GM21717 (cell line): ENCODE measurements at regions not wholly inside any gene's neighbourhood (a gene's known extent, or its start where the extent isn't known, plus 50 kb on each side); places are given as distances from the start of the nearest gene placed in this dataset.
A peak's percentile ranks its signal among the peaks of the same experiment; 100 is the strongest.
"Not testable (repeated sequence)": the region's sequence is repeated elsewhere in the genome, so short reads cannot be mapped to it uniquely, and the experiment has no call there.

Source experiments
- ATAC-seq: cut with Tn5 transposase; IDR thresholded peaks from one replicate; pipeline ENCODE4 v1.9.1; 2021; ENCODE audit warnings: mild to moderate bottlenecking, moderate library complexity; ENCODE audit not compliant: unreplicated experiment

DNA sequence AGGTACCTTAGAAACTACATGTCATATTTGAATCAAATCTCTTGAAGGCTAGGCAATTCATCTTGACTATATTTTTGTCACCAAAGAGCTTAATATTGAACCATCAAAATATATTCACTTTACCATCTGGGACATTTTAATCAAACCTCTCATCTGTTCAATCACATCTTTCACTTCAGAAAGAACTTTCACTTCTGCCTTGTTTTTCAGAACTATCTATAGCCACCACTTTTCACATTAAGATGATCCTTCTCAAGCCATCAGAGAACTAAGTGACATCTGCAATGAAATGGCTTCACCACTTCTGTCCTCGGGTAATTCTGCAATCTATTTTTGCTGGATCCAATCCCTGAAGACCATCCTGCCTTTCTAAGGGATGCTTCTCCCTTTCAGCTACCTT lies 57.8 kb downstream of the OR2B2 start:
- ATAC-seq = no peak

DNA sequence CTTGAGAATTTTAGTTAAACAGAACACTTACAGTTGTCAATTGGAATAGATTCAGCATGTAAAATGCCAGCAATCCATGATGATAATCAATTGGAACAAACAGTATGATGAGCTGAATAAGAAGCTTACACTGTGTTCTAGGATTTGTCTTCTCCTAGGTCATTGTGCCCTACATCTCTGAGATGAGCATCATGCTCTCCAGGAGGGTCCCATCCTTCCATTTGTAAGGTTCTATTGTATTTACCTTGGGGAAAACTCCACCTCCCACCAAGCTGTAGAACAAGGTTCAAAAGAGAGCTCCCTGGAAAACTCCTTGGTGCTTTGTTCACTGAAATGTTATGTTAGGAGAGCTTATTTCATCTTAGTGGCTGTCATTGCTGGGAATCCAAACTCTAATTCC lies 60.8 kb downstream of the OR2B2 start:
- ATAC-seq = no peak

DNA sequence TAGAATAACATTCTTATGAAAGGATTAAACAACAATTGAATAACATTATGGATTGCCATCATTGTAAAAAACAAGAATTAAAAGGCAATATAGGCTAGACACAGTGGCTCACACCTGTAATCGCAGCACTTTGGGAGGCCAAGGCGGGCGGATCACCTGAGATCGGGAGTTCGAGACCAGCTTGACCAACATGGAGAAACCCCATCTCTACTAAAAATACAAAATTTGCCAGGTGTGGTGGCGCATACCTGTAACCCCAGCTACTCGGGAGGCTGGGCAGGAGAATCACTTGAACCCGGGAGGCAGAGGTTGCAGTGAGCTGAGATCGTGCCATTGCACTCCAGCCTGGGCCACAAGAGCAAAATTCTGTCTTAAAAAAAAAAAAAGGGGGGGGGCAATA lies 63.2 kb downstream of the OR2B2 start:
- ATAC-seq = not testable (repeated sequence)

DNA sequence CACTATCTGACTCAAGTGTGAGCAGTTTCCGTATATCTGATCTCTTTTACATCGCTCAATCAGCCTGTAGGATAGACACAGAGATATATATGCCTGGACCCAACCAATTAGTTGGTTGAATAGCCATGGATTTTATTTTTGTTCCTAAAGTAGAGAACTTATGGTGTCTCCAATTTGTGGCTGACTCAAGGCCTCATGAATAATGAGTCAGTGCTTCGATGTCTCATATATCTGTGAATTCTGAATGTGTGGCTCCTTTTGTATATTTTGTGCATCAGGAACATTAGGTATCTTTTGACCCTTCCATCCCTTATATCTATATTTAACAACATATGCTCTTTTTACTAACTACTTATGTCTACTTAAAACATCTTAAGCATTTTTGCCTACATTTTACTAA lies 64.5 kb downstream of the OR2B2 start:
- no peak for ATAC-seq

DNA sequence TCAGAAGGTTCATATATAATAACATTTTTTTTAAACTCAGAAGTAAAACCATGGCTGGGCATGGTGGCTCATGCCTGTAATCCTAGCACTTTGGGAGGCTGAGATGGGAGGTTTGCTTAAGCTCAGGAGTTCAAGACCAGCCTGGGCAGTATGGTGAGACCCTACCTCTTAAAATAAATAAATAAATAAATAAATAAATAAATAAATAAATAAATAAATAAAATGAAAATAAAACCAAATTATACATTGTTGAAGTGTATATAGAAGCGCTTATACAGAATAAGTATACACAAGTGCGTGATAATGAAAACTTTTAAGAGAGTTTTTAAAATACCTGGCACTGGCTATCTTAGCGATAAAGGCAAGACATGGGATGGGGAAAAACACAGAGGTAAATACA lies 71.6 kb downstream of the OR2B2 start:
- ATAC-seq = no peak

DNA sequence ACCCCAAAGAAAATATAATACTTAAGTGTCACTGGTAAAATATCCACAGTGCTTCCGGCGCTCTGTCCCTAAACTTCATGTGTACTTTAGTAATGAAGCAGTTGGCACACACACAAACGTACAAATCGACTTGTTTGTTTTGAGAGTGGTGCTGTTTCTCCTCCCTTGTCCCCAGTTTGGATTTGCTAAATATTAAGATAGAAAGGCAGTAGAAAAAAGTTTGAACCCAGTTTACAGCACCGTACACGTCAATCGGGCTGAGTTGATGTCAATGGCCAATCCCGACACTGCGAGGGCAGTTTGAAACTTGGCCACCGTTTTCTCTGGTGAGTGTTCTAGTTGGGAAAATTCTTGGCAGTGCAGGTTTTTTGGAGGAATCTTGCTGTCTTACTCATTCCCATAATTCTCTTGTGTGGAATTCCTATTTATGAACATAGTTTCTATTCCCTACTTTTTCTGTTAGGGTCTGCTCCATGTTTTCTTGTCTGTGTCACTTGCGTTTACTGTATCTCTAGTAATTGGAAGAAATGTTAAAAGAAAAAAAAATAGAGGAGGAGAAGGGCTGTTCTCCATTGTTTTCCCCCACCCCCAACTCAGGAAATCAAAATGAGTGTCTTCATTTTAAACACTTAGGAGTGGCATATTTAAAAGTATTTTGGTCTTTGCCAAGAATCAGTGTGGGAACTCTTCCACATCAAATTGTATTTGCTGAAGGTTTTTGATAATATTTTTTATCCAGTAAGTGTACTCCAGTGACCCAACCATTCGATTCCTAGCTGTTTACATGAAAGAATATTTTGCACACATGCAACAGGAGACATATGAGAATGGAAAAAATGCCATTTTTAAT lies 72.3 kb downstream of the OR2B2 start:
- ATAC-seq = no peak

DNA sequence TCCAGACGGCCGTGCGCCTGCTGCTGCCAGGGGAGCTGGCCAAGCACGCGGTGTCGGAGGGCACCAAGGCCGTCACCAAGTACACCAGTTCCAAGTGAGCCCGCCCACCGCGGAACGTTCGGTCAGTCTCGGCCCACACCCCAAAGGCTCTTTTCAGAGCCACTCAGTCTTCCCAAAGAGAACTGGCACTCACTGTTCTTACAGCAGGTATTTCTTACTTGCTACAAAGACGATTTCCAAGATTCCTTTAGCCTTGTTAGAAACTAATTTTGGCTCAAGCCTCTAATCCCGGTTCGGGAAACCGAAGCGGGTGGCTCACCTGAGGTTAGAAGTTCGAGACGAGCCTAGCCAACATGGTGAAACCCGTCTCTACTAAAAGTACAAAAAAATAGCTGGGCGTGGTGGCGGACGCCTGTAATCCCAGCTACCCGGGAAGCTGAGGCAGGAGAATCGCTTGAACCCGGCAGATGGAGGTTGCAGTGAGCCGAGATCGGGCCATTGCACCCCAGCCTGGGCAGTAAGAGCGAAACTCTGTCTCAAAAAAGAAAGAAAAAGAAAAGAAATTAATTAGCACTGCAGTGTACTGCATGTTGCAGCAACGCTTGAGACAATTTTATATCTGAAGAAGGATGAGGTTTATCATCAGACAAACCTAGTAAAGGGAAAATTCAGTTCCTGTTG lies 73.1 kb downstream of the OR2B2 start:
- no peak for ATAC-seq

DNA sequence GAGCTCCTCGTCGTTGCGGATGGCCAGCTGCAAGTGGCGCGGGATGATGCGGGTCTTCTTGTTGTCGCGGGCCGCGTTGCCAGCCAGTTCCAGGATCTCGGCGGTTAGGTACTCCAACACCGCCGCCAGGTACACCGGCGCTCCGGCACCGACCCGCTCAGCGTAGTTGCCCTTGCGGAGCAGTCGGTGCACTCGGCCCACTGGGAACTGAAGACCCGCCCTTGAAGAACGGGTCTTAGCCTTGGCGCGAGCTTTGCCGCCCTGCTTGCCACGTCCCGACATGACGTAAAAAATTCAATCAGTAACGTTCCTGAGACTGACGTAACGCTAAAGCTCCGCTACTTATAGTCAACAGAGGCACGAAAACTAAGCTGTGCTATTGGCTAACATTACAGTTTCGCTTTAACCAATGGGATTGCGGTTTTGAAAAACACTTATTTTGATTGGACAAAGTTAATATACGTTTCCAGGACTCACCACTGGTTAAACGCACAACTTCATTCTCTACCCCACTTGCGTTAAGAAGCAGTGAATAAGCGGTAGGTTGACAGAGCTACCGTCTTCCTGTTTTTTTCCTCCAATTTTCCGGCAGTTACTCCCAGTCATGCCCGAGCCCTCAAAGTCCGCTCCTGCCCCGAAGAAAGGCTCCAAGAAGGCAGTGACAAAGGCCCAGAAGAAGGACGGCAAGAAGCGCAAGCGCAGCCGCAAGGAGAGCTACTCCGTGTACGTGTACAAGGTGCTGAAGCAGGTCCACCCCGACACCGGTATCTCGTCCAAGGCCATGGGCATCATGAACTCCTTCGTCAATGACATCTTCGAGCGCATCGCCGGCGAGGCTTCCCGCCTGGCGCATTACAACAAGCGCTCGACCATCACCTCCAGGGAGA lies 73.9 kb downstream of the OR2B2 start:
- ATAC-seq = peak; percentile 65

DNA sequence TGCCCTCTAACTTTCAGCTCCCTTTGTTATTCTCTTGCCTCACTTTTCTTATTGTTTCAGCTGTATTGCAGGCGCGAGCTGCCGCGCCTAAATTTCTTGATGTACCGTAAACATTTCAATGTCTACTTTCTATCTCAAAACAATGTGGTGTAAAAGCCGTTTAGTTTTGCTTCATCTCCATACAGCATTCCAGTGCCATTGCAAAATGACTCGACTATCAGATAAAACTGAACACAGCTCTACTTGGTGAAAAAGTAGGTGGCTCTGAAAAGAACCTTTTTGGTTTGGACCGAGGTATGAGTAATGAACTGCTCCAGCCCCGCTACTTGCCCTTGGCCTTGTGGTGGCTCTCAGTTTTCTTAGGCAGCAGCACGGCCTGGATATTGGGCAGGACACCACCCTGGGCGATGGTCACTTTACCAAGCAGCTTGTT lies 74.6 kb downstream of the OR2B2 start:
- peak; percentile 9 for ATAC-seq

DNA sequence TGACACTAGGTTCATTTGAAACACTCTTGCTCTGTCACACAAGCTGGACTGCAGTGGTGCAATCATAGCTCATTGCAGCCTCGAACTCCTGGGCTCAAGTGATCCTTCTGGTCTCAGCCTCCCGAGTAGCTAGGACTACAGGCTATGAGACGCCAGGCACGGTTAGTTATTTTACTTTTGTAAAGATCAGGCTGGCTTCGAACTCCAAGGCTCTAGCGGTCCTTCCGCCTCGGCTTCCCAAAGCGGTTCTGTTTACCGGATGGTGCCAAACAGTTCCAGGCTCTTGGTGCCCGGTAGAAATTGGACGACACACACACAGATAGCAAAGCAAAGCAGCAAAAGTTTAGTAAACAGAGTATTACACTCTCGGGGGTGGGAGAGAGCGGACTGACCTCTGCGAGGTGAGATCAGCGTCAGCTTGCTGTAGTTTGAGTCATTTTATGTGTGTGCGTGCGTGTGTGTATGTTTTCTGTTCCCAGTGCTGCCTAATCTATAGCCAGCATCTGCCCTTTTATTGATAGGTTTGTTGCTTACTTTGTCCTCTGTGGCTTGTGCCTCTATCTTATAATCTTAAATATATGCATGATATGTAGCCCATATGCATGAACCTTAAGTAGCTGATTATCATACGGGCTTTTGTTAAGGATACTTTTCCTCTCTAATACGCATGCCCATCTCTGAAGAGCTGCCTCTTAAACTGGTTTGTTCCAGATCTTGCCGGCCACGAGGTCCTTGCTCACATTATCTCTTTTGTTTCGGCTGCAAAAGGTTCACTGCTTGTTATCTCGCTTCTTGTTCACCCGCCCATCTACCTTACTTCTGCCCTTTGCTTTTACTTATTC lies 75.2 kb downstream of the OR2B2 start:
- ATAC-seq = peak; percentile 29

DNA sequence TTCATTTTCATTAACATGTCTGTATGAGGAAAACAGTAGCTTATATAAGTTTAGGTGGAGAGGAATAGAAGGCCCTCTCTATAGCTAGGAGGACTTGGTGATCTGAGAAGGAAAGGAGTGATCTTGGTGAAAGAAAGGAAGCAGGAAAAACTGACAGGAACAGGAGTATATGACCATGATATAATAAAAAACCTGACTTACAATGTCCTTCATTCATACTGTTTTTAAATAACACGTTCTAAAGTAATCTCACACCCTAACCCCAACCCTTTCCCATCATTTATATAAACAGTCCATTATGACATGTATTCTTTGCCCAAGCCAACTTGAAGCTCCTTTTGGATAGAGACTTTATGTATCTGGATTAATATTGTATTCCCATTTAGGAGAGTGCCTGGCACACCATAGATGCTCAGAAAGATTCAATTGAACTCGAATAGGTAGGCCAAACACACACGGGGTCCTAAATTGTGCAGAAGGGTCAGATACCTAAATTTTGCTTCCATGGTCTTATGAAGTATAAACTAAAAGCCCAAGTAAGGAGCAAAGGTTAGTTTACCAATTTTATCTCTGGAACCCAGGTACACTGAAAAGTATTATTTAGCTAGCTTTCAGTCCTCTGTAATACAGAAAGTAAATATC lies 75.9 kb downstream of the OR2B2 start:
- no peak for ATAC-seq

DNA sequence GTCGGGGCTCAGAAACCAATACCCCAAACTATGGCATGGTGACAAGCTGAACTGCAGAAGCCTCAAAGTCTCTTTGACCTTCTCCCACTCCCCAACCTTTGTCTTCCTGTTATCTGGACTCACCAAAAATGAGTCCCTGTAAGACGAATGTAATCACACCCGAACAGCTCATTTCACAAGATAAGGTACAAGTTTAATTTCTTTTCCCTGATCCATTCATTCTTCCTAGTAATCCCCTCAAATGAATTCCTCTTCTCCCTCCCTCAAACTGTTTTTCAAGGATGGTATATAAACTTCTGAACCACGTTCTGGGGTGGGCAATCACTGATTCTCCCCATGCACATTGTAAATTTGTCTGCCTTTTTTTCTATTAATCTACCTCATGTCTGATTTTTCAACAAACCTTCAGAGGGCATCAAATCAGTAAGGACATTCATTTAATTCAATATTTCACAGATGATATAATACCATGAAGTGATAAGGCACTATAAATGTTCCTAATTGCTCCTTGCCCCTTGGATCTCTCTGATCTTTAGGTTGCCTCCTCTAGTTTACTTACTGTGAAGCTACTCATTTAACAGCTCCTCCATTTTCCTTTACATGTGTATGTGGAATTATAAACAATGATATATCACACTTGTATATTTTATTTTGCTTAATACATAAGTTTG lies 77.2 kb downstream of the OR2B2 start:
- no peak for ATAC-seq

DNA sequence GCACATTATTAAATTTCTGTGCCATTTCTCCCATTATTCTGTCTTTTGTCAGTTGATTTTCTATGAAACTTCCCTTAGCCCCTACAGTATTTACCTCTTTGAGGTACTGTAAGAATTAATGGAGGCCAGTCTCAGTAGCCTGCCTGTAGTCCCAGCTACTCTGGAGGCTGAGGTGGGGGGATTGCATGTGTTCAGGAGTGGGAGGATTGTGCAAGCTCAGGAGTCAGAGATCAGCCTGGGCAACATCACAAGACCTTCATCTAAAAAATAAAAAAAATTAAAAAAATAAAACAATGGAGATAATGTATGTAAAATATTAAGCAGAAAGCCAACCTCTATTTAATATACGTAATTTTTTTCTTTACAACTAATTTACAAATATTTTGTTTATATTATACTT lies 77.8 kb downstream of the OR2B2 start:
- ATAC-seq = no peak

DNA sequence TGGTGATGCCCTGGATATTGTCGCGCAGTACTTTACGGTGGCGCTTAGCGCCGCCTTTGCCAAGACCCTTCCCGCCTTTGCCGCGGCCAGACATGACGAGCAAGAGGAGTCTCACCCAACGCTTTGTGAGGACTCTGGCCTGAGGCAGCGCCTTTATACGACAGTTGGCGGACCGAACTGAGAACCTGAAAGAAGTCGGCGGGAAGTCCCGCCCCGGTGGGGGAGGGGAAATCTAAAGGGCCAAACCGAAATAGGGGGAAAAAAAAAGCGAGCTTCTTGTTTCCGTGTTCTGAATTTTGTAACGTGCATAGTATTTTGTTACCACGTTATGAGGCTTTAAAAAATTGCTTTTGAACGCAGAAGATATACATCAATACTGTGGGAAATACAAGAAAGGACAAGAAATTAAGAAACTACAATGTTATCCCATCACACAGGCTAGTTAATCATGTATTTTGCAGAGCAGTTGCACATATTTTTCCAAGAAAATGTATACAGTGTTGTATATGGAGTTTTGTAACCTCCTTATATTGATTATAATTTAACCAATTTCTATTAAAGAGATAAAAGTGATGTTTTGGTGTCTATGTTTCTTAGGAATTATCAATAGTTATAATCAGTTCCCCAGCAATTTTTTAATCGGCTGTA lies 80.6 kb downstream of the OR2B2 start:
- peak; percentile 68 for ATAC-seq

DNA sequence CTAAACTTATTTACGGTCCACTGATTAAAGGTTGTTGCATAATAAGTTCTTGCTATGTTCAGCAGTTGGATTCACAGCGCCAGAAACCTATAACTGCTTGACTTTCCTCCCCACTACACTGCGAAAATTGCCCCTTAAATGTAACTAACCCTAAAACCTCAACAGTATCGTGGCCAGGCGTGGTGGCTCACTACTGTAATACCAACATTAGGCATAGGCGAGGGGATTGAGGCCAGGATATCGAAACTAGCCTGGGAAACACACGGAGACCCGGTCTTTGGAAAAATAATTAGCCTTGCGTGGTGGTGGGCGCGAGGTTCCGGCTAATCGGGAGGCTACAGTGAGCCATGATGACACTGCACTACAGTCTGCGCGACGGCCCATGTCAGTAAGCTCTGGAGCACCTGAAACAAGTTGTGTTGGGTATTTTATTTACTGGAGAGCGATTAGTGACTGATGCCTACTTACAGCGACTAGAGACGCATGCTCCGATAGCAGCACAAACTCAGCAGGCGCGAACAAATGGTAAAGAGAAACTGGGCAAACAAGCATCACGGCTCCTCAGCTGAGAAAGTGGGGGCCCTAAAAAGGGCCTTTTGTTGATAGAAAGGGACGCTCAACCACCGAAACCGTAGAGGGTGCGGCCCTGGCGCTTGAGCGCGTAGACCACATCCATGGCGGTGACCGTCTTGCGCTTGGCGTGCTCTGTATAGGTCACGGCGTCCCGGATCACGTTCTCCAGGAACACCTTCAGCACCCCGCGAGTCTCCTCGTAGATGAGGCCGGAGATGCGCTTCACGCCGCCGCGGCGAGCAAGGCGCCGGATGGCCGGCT lies 81.4 kb downstream of the OR2B2 start:
- ATAC-seq = peak; percentile 77

DNA sequence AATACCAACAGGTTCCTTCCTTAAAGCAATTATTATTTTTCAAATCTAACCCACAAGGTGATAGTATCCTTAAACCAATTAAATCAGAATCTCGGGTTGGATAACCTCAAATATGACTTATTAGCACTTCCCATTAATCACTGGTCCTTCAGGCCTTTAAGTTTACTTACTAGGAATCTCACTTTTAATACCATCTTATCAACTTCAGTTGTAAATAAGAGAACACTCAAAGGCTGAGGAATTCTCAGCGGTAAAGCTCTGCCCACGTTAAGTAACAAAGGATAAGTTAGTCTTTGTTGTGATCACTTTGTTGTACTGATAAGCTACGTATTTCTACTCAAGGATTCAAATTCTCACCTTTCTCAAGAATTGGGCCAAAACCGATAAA lies 82.0 kb downstream of the OR2B2 start:
- no peak for ATAC-seq

DNA sequence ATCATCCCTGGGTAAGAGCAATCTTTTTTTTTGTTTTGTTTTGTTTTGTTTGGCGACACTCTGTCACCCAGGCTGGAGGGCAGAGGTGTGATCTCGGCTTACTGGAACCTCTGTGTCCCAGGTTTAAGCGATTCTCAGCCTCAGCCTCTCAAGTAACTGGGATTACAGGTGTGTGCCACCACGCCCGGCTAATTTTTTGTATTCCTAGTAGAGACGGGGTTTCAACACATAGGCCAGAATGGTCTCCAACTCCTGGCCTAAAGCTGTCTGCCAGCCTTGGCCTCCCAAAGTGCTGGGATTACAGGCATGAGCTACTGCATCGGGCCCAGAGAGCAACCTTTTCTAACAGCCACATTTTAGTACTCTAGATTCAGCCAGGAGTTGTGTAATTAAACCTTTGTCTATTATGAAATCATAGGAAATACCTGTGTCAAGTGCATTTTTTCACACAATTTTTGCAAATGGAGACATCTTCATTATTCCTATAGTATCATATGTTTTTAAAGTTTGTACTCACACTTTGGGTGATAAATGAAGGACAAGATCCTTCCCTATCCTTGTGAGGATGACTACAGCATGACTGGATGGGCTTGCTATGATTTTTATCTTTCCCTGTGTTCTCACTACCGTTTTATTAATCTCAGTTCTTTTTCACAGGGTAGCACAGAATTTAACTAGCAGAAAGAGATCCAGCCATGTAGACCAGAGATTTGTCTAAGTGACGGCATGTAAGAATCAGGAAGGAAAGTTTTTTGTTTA lies 82.6 kb downstream of the OR2B2 start:
- ATAC-seq = no peak
